Glomerular visceral epithelial cell (primary cell): ENCODE measurements at regions not wholly inside any gene's neighbourhood (a gene's known extent, or its start where the extent isn't known, plus 50 kb on each side); places are given as distances from the start of the nearest gene placed in this dataset.

Experiments
- DNase-seq: peaks from one replicate; pipeline ENCODE4 v3.0.0-alpha.2; 2016; ENCODE audit errors: extremely low spot score

DNA sequence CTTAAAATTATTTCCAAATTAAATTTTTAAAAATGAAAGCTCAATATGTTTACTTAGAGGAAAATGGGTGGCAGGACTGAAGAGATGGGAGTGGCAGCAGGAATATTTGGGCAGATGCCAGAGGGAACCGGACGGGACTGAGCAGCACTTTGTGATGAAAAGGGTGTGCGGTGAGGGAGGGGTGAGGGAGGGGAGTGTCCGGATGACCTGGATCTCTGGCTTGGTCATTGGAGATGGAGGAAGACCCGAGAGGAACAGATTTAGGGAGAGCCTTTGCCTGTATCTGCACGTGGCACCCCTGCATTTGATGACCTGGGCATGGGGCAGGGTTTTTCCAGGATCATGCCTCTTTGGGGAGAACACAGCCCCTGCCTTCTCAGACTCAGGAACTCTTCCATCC lies 201.1 kb upstream of the MVB12B start:
- no peak for DNase-seq

GRCh38 chr9:126125992-126126409 lies 200.6 kb upstream of the MVB12B start:
- DNase-seq = no peak

GRCh38 chr9:126126807-126127206 lies 199.8 kb upstream of the MVB12B start:
- DNase-seq = no peak

DNA sequence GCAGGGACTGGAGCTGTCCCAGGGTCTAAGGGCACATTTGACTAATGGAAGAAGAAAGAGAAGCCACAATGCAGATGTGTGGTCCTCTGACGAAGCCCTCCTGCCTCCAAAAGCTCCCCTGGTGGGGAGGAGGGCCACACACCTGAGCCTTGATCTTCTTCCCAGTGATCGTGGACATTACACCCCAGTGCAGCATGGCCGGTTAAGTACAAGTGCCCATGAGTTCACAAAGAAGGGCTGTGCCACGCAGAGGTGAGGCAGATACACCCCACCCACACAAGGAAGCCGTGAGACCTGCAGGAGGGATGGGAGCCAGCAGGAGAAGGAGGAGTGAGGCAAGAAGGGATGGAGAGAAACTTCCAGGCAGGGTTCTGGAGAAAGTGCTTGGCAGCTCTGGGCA lies 199.0 kb upstream of the MVB12B start:
- DNase-seq = no peak

- DNase-seq = no peak
These were observed 198.0 kb upstream of the MVB12B start for GRCh38 chr9:126128494-126129142.

- DNase-seq = no peak
These were observed 195.3 kb upstream of the MVB12B start for GRCh38 chr9:126131066-126132010.

GRCh38 chr9:126132746-126133145 lies 193.9 kb upstream of the MVB12B start:
- DNase-seq = no peak

GRCh38 chr9:126144196-126144595 lies 182.4 kb upstream of the MVB12B start:
- DNase-seq = no peak

- DNase-seq = no peak
These were observed 181.8 kb upstream of the MVB12B start for GRCh38 chr9:126144603-126145456.

DNA sequence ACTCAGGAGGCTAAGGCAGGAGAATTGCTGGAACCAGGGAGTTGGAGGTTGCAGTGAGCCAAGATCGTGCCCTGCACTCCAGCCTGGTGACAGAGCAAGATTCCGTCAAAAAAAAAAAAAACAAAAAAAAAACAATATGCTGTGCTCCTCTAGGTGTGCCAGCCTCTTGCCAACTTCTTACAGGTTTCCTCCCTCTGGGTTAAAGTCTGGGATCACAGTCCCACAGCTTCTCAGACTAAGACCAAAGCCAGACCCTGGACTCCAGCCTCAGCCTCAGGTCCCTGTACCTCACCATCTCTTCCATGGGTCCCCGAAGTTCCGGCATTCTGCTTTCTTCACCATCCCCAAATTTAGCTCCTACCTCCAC lies 180.8 kb upstream of the MVB12B start:
- DNase-seq = no peak

- no peak for DNase-seq
These were observed 180.1 kb upstream of the MVB12B start for GRCh38 chr9:126146254-126147145.

DNA sequence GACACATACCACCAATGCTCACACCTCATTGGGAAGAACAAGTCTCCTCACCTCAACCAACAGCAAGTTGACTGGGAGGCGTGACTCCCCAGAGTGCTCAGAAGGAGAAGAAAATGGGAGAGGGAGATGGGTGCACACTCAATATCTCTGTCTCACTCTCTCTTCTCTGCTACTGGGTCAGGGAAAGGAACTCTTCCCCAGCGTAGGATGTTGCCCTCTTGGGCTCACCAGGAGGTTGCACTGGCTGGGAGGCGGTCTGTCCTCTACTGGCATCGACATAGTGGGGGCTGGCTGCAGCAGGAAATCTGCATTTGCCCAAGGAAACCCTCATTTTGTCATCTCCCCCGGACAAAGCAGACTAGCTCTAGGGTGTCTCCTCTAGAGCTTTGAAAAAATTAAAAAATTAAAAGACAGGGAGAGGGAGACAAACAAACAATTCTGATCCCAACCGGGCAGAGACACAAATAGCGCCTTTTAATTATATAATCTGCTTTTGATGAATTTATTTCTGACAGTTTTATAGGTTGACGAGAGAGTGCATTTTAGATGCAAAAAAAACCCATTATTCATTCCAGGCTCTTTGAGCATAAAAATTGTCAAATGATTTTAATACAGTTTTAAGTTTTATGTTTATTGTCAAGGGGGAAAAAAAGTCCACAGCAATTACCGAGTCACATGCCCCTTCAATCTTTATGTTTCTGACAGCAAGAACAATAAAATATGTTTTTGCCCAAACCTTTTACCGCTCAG lies 179.3 kb upstream of the MVB12B start:
- DNase-seq = no peak

GRCh38 chr9:126147936-126148870 lies 178.4 kb upstream of the MVB12B start:
- no peak for DNase-seq

- no peak for DNase-seq
These were observed 177.6 kb upstream of the MVB12B start for GRCh38 chr9:126148994-126149393.

DNA sequence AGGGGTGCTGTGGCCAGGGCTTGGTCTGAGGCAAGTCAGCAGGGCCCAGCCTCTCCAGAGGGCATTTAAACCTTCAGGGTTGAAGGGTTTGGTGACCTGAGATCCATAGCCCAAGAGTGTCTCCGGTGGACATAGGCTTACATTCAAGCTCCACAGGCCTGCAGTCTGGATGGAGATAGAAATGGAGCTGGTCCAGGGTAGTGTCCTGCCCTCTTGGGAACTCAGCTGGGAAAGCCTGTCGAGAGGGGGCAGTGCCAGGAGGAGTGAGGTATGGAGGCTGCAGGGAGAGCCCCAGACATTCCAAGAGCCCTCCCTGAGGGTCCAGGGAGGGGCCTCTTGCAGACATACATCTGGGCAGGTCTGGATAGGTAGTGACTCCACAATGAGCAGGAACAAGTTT lies 177.0 kb upstream of the MVB12B start:
- DNase-seq = no peak

- no peak for DNase-seq
These were observed 176.1 kb upstream of the MVB12B start for GRCh38 chr9:126150411-126151030.

GRCh38 chr9:126151031-126151685 lies 175.5 kb upstream of the MVB12B start:
- DNase-seq = no peak

- no peak for DNase-seq
These were observed 174.9 kb upstream of the MVB12B start for GRCh38 chr9:126151686-126152134.
